H1 (cell line): ENCODE measurements at regions not wholly inside any gene's neighbourhood (a gene's known extent, or its start where the extent isn't known, plus 50 kb on each side); places are given as distances from the start of the nearest gene placed in this dataset.

ENCODE experiments used
- CTCF ChIA-PET: fragments of 300-600 bp; sonication (Branson Sonifier 250); formaldehyde crosslinking; loops from one replicate; lab custom pipeline; 2021; ENCODE audit not compliant: partially characterized antibody; lab: Charles Lee
- POLR2A ChIA-PET: fragments of 300-600 bp; sonication (Branson Sonifier 250); formaldehyde crosslinking; loops from one replicate; lab custom pipeline; 2021; ENCODE audit warnings: inconsistent platforms; ENCODE audit not compliant: partially characterized antibody; lab: Charles Lee
- DNase-seq, 2 experiments: peaks; one replicate each; pipeline versions ENCODE4 v3.0.0 to v3.0.0-alpha.2; 2010 to 2022; ENCODE audit warnings: low spot score in 2 of 2, low read depth in 1 of 2, mixed read lengths in 1 of 2
- FAIRE-seq: peaks from 2 replicates; lab custom pipeline; 2011; peaks lifted over from hg19 to GRCh38; lab: Jason Lieb, UNC
- H2AFZ ChIP-seq: 2 replicates; pipeline ENCODE4 v1.8.1; 2012; ENCODE audit warnings: low read length, inconsistent platforms
- H2AK5ac ChIP-seq: 2 replicates; pipeline ENCODE4 v1.6.1; 2013; ENCODE audit warnings: low read depth, low read length
- H2BK120ac ChIP-seq: replicated peaks from 2 replicates; pipeline ENCODE3; 2013; ENCODE audit warnings: low read depth, low read length, inconsistent platforms
- H2BK12ac ChIP-seq: 2 replicates; pipeline ENCODE4 v1.6.1; 2013; ENCODE audit warnings: low read depth, low read length
- H2BK15ac ChIP-seq: 2 replicates; pipeline ENCODE4 v1.6.1; 2013; ENCODE audit warnings: low read length
- H2BK20ac ChIP-seq: 2 replicates; pipeline ENCODE4 v1.6.1; 2013; ENCODE audit warnings: low read length
- H2BK5ac ChIP-seq: 2 replicates; pipeline ENCODE4 v1.6.1; 2013; ENCODE audit warnings: low read depth, low read length
- H3K14ac ChIP-seq: 2 replicates; pipeline ENCODE4 v1.6.1; 2013; ENCODE audit warnings: inconsistent platforms; ENCODE audit not compliant: insufficient read length
- H3K18ac ChIP-seq: 2 replicates; pipeline ENCODE4 v1.6.1; 2013; ENCODE audit warnings: low read length; ENCODE audit errors: extremely low read depth
- H3K23ac ChIP-seq: 2 replicates; pipeline ENCODE4 v1.6.1; 2013; ENCODE audit warnings: inconsistent platforms; ENCODE audit not compliant: insufficient read length
- H3K23me2 ChIP-seq: 2 replicates; pipeline ENCODE4 v1.6.1; 2013; ENCODE audit warnings: low read depth, low read length
- H3K27ac ChIP-seq: 2 replicates; pipeline ENCODE4 v1.6.1; 2011; ENCODE audit warnings: low read depth, low read length, inconsistent platforms
- H3K27me3 ChIP-seq, 4 experiments: replicated peaks in 1 of 4; 1 replicate in 1 of 4; 2 replicates in 3 of 4; pipeline versions ENCODE4 v1.6.1 to v1.8.1; 2011 to 2013; ENCODE audit warnings: low read length in 3 of 4, mild to moderate bottlenecking in 3 of 4, inconsistent platforms in 2 of 4, mixed read lengths in 2 of 4, moderate library complexity in 1 of 4; ENCODE audit not compliant: control insufficient read depth in 3 of 4, insufficient read depth in 3 of 4; ENCODE audit errors: extremely low read depth in 1 of 4
- H3K36me3 ChIP-seq, 4 experiments: 2 replicates each; pipeline versions ENCODE4 v1.6.1 to v1.8.1; 2011 to 2013; ENCODE audit warnings: mild to moderate bottlenecking in 4 of 4, low read length in 3 of 4, moderate library complexity in 2 of 4, control low read depth in 1 of 4, inconsistent platforms in 1 of 4; ENCODE audit not compliant: insufficient read depth in 4 of 4, control insufficient read depth in 2 of 4
- H3K4ac ChIP-seq: replicated peaks from 2 replicates; pipeline ENCODE3; 2013; ENCODE audit warnings: low read length, low read depth, mixed read lengths, inconsistent platforms; ENCODE audit not compliant: insufficient read length
- H3K4me1 ChIP-seq, 4 experiments: replicated peaks in 1 of 4; 1 replicate in 1 of 4; 2 replicates in 3 of 4; pipeline versions ENCODE4 v1.6.1 to v1.8.1; 2011 to 2013; ENCODE audit warnings: low read length in 3 of 4, inconsistent platforms in 2 of 4, mixed read lengths in 1 of 4; ENCODE audit not compliant: insufficient read depth in 4 of 4, control insufficient read depth in 3 of 4
- H3K4me2 ChIP-seq, 2 experiments: 2 replicates each; pipeline versions ENCODE4 v1.6.1 to v1.8.1; 2011 to 2013; ENCODE audit warnings: low read depth in 2 of 2, low read length in 2 of 2, control low read depth in 1 of 2, inconsistent platforms in 1 of 2, mild to moderate bottlenecking in 1 of 2; ENCODE audit not compliant: insufficient read depth in 1 of 2
- H3K4me3 ChIP-seq, 4 experiments: fragments of 200-600, 300-600 bp in 1 of 4; sonication (generic), shearing (Covaris generic), sonication (Bioruptor Twin) in 1 of 4; 2 replicates each; pipeline versions ENCODE4 v1.5.1 to v1.8.1; 2011 to 2016; ENCODE audit warnings: low read length in 4 of 4, low read depth in 3 of 4, control low read depth in 2 of 4, inconsistent platforms in 2 of 4, mild to moderate bottlenecking in 2 of 4, mixed read lengths in 1 of 4, moderate library complexity in 1 of 4; ENCODE audit not compliant: insufficient read depth in 2 of 4; ENCODE audit errors: extremely low read depth in 1 of 4
- H3K56ac ChIP-seq: replicated peaks from 2 replicates; pipeline ENCODE3; 2013; ENCODE audit warnings: low read depth, mild to moderate bottlenecking, mixed read lengths, low read length, inconsistent platforms; ENCODE audit not compliant: insufficient read length
- H3K79me1 ChIP-seq: 2 replicates; pipeline ENCODE4 v1.6.1; 2013; ENCODE audit warnings: low read depth, low read length, control low read depth
- H3K79me2 ChIP-seq, 2 experiments: 2 replicates each; pipeline versions ENCODE4 v1.6.1 to v1.8.1; 2012 to 2013; ENCODE audit warnings: low read length in 2 of 2, mild to moderate bottlenecking in 2 of 2, inconsistent platforms in 1 of 2; ENCODE audit not compliant: insufficient read depth in 2 of 2, control insufficient read depth in 1 of 2
- H3K9ac ChIP-seq, 4 experiments: replicated peaks in 1 of 4; 1 replicate in 1 of 4; 2 replicates in 3 of 4; pipeline versions ENCODE4 v1.6.1 to v1.8.1; 2011 to 2013; ENCODE audit warnings: low read depth in 3 of 4, low read length in 3 of 4, control low read depth in 2 of 4, mild to moderate bottlenecking in 2 of 4, moderate library complexity in 2 of 4, inconsistent platforms in 1 of 4; ENCODE audit errors: extremely low read depth in 1 of 4
- H3K9me3 ChIP-seq, 2 experiments: 2 replicates each; pipeline versions ENCODE4 v1.6.1 to v1.8.1; 2012 to 2013; ENCODE audit warnings: mild to moderate bottlenecking in 2 of 2, moderate library complexity in 2 of 2, control low read depth in 1 of 2, inconsistent platforms in 1 of 2, low read depth in 1 of 2, low read length in 1 of 2, mixed read lengths in 1 of 2; ENCODE audit not compliant: insufficient read depth in 2 of 2
- H4K20me1 ChIP-seq, 2 experiments: replicated peaks in 1 of 2; 2 replicates each; pipeline versions ENCODE3 to v1.8.1; 2011 to 2013; ENCODE audit warnings: inconsistent platforms in 2 of 2, low read length in 2 of 2, mild to moderate bottlenecking in 1 of 2; ENCODE audit not compliant: insufficient read depth in 2 of 2, control insufficient read depth in 1 of 2
- H4K5ac ChIP-seq: 2 replicates; pipeline ENCODE4 v1.6.1; 2013; ENCODE audit warnings: low read length, low read depth, mixed read lengths, inconsistent platforms; ENCODE audit not compliant: insufficient read length
- H4K8ac ChIP-seq: 2 replicates; pipeline ENCODE4 v1.8.0; 2013; ENCODE audit warnings: mild to moderate bottlenecking, moderate library complexity, low read length, inconsistent platforms; ENCODE audit not compliant: insufficient read depth; ENCODE audit errors: extremely low read depth
- H4K91ac ChIP-seq: replicated peaks from 2 replicates; pipeline ENCODE3; 2013; ENCODE audit warnings: low read length, mixed read lengths, inconsistent platforms; ENCODE audit not compliant: insufficient read length
- BCL11A ChIP-seq, 2 experiments: IDR thresholded peaks; one replicate each; pipeline ENCODE4 v1.6.1; 2011; ENCODE audit warnings: low read depth in 2 of 2, low read length in 2 of 2, mild to moderate bottlenecking in 2 of 2
- CBX5 ChIP-seq: fragments of 300-800, 300-1000 bp; sonication (generic); IDR thresholded peaks from 2 replicates; pipeline ENCODE4 v1.7.1; 2016; ENCODE audit warnings: antibody characterized with exemption, low read length, low read depth
- EGR1 ChIP-seq: IDR thresholded peaks from 2 replicates; pipeline ENCODE4 v1.6.1; 2011; ENCODE audit warnings: low read depth, low read length, borderline replicate concordance
- EZH2 ChIP-seq: fragments of 200-600 bp; sonication (generic); IDR thresholded peaks from 2 replicates; pipeline ENCODE4 v1.7.1; 2012; ENCODE audit warnings: low read depth, mild to moderate bottlenecking, moderate library complexity, low read length, inconsistent platforms; ENCODE audit not compliant: severe bottlenecking
- KDM1A ChIP-seq: fragments of 200-600, 300-600 bp; sonication (generic); IDR thresholded peaks from 2 replicates; pipeline ENCODE4 v1.7.1; 2016; ENCODE audit warnings: mild to moderate bottlenecking, low read length, borderline replicate concordance
- KDM5A ChIP-seq: fragments of 200-600 bp; IDR thresholded peaks from 2 replicates; pipeline ENCODE4 v1.7.1; 2012; ENCODE audit warnings: mild to moderate bottlenecking, low read length, inconsistent platforms, mixed read lengths
- MAFK ChIP-seq: IDR thresholded peaks from 2 replicates; pipeline ENCODE4 v1.6.1; 2012; ENCODE audit warnings: low read depth, mild to moderate bottlenecking, improper control_type of control experiment, low read length
- NRF1 ChIP-seq: IDR thresholded peaks from 2 replicates; pipeline ENCODE4 v1.6.1; 2011; ENCODE audit warnings: mild to moderate bottlenecking, low read depth, low read length, improper control_type of control experiment
- PHF8 ChIP-seq: fragments of 200-600 bp; sonication (generic); conservative IDR thresholded peaks from 2 replicates; pipeline ENCODE4 v1.7.1; 2012; ENCODE audit warnings: low read depth, mild to moderate bottlenecking, inconsistent platforms, low read length, moderate library complexity
- POLR2AphosphoS5 ChIP-seq: IDR thresholded peaks from 2 replicates; pipeline ENCODE4 v1.6.1; 2011; ENCODE audit warnings: low read depth, low read length
- RAD21 ChIP-seq, 2 experiments: IDR thresholded peaks in 1 of 2; conservative IDR thresholded peaks in 1 of 2; 2 replicates each; pipeline ENCODE4 v1.6.1; 2011; ENCODE audit warnings: low read depth in 2 of 2, low read length in 2 of 2, improper control_type of control experiment in 1 of 2, inconsistent platforms in 1 of 2, mild to moderate bottlenecking in 1 of 2, moderate library complexity in 1 of 2
- RXRA ChIP-seq: IDR thresholded peaks from 2 replicates; pipeline ENCODE4 v1.6.1; 2011; ENCODE audit warnings: low read depth, mild to moderate bottlenecking, low read length, moderate library complexity; ENCODE audit not compliant: insufficient read depth
- SP1 ChIP-seq: IDR thresholded peaks from 2 replicates; pipeline ENCODE4 v1.6.1; 2011; ENCODE audit warnings: low read depth, low read length
- TAF7 ChIP-seq: optimal IDR thresholded peaks from 2 replicates; pipeline ENCODE3; 2011; ENCODE audit warnings: low read depth, mild to moderate bottlenecking, inconsistent platforms, low read length, moderate library complexity, borderline replicate concordance
- TBP ChIP-seq: IDR thresholded peaks from 2 replicates; pipeline ENCODE4 v1.6.1; 2011; ENCODE audit warnings: low read depth, low read length, improper control_type of control experiment
- ZNF274 ChIP-seq: IDR thresholded peaks from 2 replicates; pipeline ENCODE4 v1.7.0; 2012; ENCODE audit warnings: low read length, borderline replicate concordance; ENCODE audit errors: extremely low read depth

GRCh38 chr9:94026816-94027215 is 57.4 kb upstream of the PTPDC1 start:
- Histone ChIP-seq H3K14ac (no peak overlapping the region), H3K9ac (no peak overlapping the region), H2BK120ac (no peak overlapping the region), H2BK12ac (no peak overlapping the region), H2AFZ (no peak overlapping the region), H3K56ac (no peak overlapping the region), H2BK15ac (no peak overlapping the region), H3K4me2 (no peak overlapping the region), H3K79me1 (no peaks in the 10 kb centered on the region), H3K79me2 (no peaks in the 10 kb centered on the region), H3K27ac (no peak overlapping the region), H4K5ac (no peak overlapping the region), H3K4me3 (no peak overlapping the region), H2AK5ac (no peak overlapping the region), H2BK5ac (no peak overlapping the region), H3K36me3 (no peaks in the 10 kb centered on the region), H3K23ac (no peak overlapping the region), H3K27me3 (peaks cover 0 to 3% (median 1%) of the 10 kb centered on the region in 4 experiments; a peak in 3 of 7 replicates), H3K9me3 (peaks cover 14 to 22% of the 10 kb centered on the region in 2 experiments), H4K8ac (no peak overlapping the region), H3K18ac (no peak overlapping the region), H3K23me2 (no peaks in the 10 kb centered on the region; the same call in none of the 2 replicates), H3K4me1 (no peaks in the 10 kb centered on the region), H4K20me1 (no peaks in the 10 kb centered on the region), H2BK20ac (no peak overlapping the region), H3K4ac (no peak overlapping the region), H4K91ac (no peak overlapping the region)
- ChIA-PET CTCF (interaction anchor here (1.0 to 1.6 kb wide), 3 partner anchors 13 to 187 kb away, joined by 3 to 5 read pairs (median 3); no protein-coding TSS in a partner anchor), POLR2A (no interaction called here)
- FAIRE-seq (no peak), DNase-seq (no peak)
- TF ChIP-seq CBX5 = no peak
- TF ChIP-seq SP1 = no peak
- TF ChIP-seq RXRA = no peak
- no peak for TF ChIP-seq PHF8
- TF ChIP-seq TBP = no peak
- no peak for TF ChIP-seq MAFK
- TF ChIP-seq NRF1 = no peak
- no peak for TF ChIP-seq KDM5A
- TF ChIP-seq EGR1 = no peak
- no peak for TF ChIP-seq TAF7
- TF ChIP-seq BCL11A (IDR thresholded peaks at IDR 0.05; ENCODE audit: low read depth in 2 of 2, low read length in 2 of 2) = no peak
- no peak for TF ChIP-seq EZH2
- TF ChIP-seq RAD21 (IDR thresholded peaks at IDR 0.05 in 1 of 2, conservative IDR thresholded peaks at IDR 0.05 in 1 of 2; ENCODE audit: low read depth in 2 of 2, low read length in 2 of 2) = no peak
- no peak for TF ChIP-seq POLR2AphosphoS5
- TF ChIP-seq KDM1A = no peak
- TF ChIP-seq ZNF274 = no peak
